ENCODE measurements at regions not wholly inside any gene's neighbourhood (a gene's known extent, or its start where the extent isn't known, plus 50 kb on each side); places are given as distances from the start of the nearest gene placed in this dataset.

GRCh38 chr2:66058675-66059074 lies 376.2 kb upstream of the MEIS1 start:
- H3K4ac ChIP-seq (ENCODE audit: low read depth, low read length), result no peak overlapping the region
- ATAC-seq (ENCODE audit: low read depth), result no peak
- dilution Hi-C loops (cut with HindIII; ENCODE audit: low sequenced_read_pairs, unreplicated experiment), result no loop called here
- H4K91ac ChIP-seq (ENCODE audit: insufficient read depth, low read depth, low read length), result no peak overlapping the region
- H4K8ac ChIP-seq (ENCODE audit: low read depth in 2 of 2, low read length in 2 of 2), result no peak overlapping the region
- no peak overlapping the region for H4K5ac ChIP-seq (ENCODE audit: low read depth, low read length)
- H2AFZ ChIP-seq (replicated peaks; ENCODE audit: low read length, poor library complexity), result no peak overlapping the region
- H3K23ac ChIP-seq (ENCODE audit: low read depth, low read length), result no peak overlapping the region
- CTCF ChIA-PET, result no interaction called here
- WGBS, 2 experiments (ENCODE audit: extremely low coverage in 2 of 2, insufficient read length in 1 of 2), result no CpG with 5 or more reads among the region's 4 CpGs
- H3K4me2 ChIP-seq (ENCODE audit: low read depth, low read length), result no peak overlapping the region
- no peak overlapping the region for H2BK20ac ChIP-seq (ENCODE audit: low read depth, low read length)
- intact Hi-C loops (cut with micrococcal nuclease), result no loop called here
- BruUV-seq (replicated peaks), result no TSS peak
- H2BK15ac ChIP-seq (ENCODE audit: low read depth, low read length), result no peak overlapping the region
- H4K20me1 ChIP-seq (ENCODE audit: insufficient read depth, low read length), result no peaks in the 10 kb centered on the region
- H3K9me3 ChIP-seq (ENCODE audit: control insufficient read depth, insufficient read depth, low read length), result no peaks in the 10 kb centered on the region
- H3K56ac ChIP-seq (ENCODE audit: extremely low read depth, insufficient read depth, low read length), result no peak overlapping the region
- in situ Hi-C loops (cut with MboI; ENCODE audit: low sequenced_read_pairs), result no loop called here
- no peaks in the 10 kb centered on the region for H3K79me1 ChIP-seq (ENCODE audit: low read depth in 1 of 2, low read length in 2 of 2)
- H3K4me1 ChIP-seq (ENCODE audit: control insufficient read depth, insufficient read depth, low read length), result no peaks in the 10 kb centered on the region
- no peaks in the 10 kb centered on the region; the same call in 1 of the 2 replicates for H3K27me3 ChIP-seq (ENCODE audit: control insufficient read depth, insufficient read depth, low read length)
- H3K14ac ChIP-seq (replicated peaks; ENCODE audit: low read depth, low read length), result no peak overlapping the region
- no peak overlapping the region for H3K27ac ChIP-seq (ENCODE audit: insufficient read depth, low read length)
- H2BK5ac ChIP-seq (ENCODE audit: low read depth, low read length, poor library complexity, severe bottlenecking), result no peak overlapping the region
- no peak overlapping the region for H2AK9ac ChIP-seq (replicated peaks; ENCODE audit: low read depth, low read length, poor library complexity)
- no peak for DNase-seq
- H2AK5ac ChIP-seq (ENCODE audit: low read depth, low read length), result no peak overlapping the region
- H3K9me1 ChIP-seq (ENCODE audit: insufficient read depth, low read length), result no peaks in the 10 kb centered on the region
- H3K9ac ChIP-seq (ENCODE audit: low read depth, low read length), result no peak overlapping the region
- no peak overlapping the region for H3K4me3 ChIP-seq (ENCODE audit: insufficient read depth, low read depth, low read length)
- POLR2A ChIA-PET (ENCODE audit: unreplicated experiment), result no interaction called here
- no peak for TF ChIP-seq RCOR1 (IDR thresholded peaks at IDR 0.05; ENCODE audit: insufficient replicate concordance, low read length)
- TF ChIP-seq CHD1 (IDR thresholded peaks at IDR 0.05; ENCODE audit: low read depth, low read length), result no peak
- no peak for TF ChIP-seq USF2 (IDR thresholded peaks at IDR 0.05; ENCODE audit: low read depth, low read length)
- H3K18ac ChIP-seq (ENCODE audit: low read depth, low read length), result no peak overlapping the region
- no peaks in the 10 kb centered on the region for H3K36me3 ChIP-seq (ENCODE audit: control insufficient read depth, insufficient read depth, low read length)
- H2BK120ac ChIP-seq (ENCODE audit: low read depth, low read length), result no peak overlapping the region

Measured in IMR-90 (cell line).